ENCODE measurements at regions not wholly inside any gene's neighbourhood (a gene's known extent, or its start where the extent isn't known, plus 50 kb on each side); places are given as distances from the start of the nearest gene placed in this dataset.
"Not testable (repeated sequence)": the region's sequence is repeated elsewhere in the genome, so short reads cannot be mapped to it uniquely, and the experiment has no call there.

- TF ChIP-seq CTCF (conservative IDR thresholded peaks at IDR 0.05); ZFX (IDR thresholded peaks at IDR 0.05): not testable (repeated sequence)
Measured at GRCh38 chr3:125907279-125907678, 61.7 kb upstream of the ROPN1B start.
